HCT116 (cell line): ENCODE measurements at regions not wholly inside any gene's neighbourhood (a gene's known extent, or its start where the extent isn't known, plus 50 kb on each side); places are given as distances from the start of the nearest gene placed in this dataset.

ENCODE experiments used
- ATAC-seq: fragments of 200-7000 bp; cut with Tn5 transposase; 2 replicates; pipeline ENCODE4 v1.9.1; 2020; ENCODE audit warnings: mild to moderate bottlenecking, moderate library complexity
- BruUV-seq: library from RNA; stranded (reverse); fragments of 400-500 nt; replicated peaks from 2 replicates; lab custom pipeline; 2021; lab: Mats Ljungman, UMichigan
- CTCF ChIA-PET: fragments of 300-600 bp; sonication (Branson Sonifier 250); formaldehyde crosslinking; loops from one replicate; lab custom pipeline; 2021; ENCODE audit warnings: antibody characterized with exemption; lab: Charles Lee
- POLR2A ChIA-PET: fragments of 300-600, 350-600 bp; sonication (Branson Sonifier 250); formaldehyde crosslinking; loops from one replicate; lab custom pipeline; 2021; ENCODE audit warnings: antibody characterized with exemption; lab: Charles Lee
- RAD21 ChIA-PET, 2 experiments: fragments of 300-600 bp; sonication (Branson Sonifier 250); formaldehyde crosslinking; loops; one replicate each; lab custom pipeline; 2023; ENCODE audit warnings: low total read pairs in 2 of 2; ENCODE audit not compliant: uncharacterized antibody in 2 of 2, unreplicated experiment in 2 of 2, low non-redundant PET in 1 of 2; lab: Charles Lee
- DNase-seq: peaks from one replicate; pipeline ENCODE4 v3.0.0-alpha.2; 2010; ENCODE audit warnings: low read depth, low spot score
- H2AFZ ChIP-seq: fragments of 200-600 bp; shearing (Covaris generic), sonication (generic); 2 replicates; pipeline ENCODE4 v1.6.1; 2017; ENCODE audit warnings: low read depth, mixed run types, mixed read lengths, antibody characterized with exemption, low read length; ENCODE audit not compliant: poor library complexity, severe bottlenecking
- H3K27ac ChIP-seq: 2 replicates; pipeline ENCODE4 v1.5.1; 2012; ENCODE audit warnings: low read depth, low read length
- H3K27me3 ChIP-seq: fragments of 200-600 bp; sonication (generic); 2 replicates; pipeline ENCODE4 v1.6.1; 2016; ENCODE audit warnings: mixed run types, low read length, mixed read lengths; ENCODE audit not compliant: insufficient read depth
- H3K36me3 ChIP-seq, 2 experiments: fragments of 200-500 bp in 1 of 2; fragments of 200-600 bp in 1 of 2; sonication (Bioruptor generic) in 1 of 2; sonication (generic) in 1 of 2; 2 replicates each; pipeline versions ENCODE4 v1.5.1 to v1.6.1; 2014 to 2016; ENCODE audit warnings: low read length in 2 of 2, inconsistent platforms in 1 of 2, mixed read lengths in 1 of 2, mixed run types in 1 of 2; ENCODE audit not compliant: insufficient read depth in 2 of 2, control insufficient read depth in 1 of 2
- H3K4me1 ChIP-seq, 2 experiments: fragments of 200-600 bp in 1 of 2; sonication (generic) in 1 of 2; 2 replicates each; pipeline versions ENCODE4 v1.5.1 to v1.6.1; 2012 to 2017; ENCODE audit warnings: low read length in 2 of 2, inconsistent platforms in 1 of 2, mild to moderate bottlenecking in 1 of 2, mixed read lengths in 1 of 2, mixed run types in 1 of 2, moderate library complexity in 1 of 2; ENCODE audit not compliant: insufficient read depth in 2 of 2, control insufficient read depth in 1 of 2
- H3K4me2 ChIP-seq: fragments of 200-600 bp; sonication (generic); 2 replicates; pipeline ENCODE4 v1.6.1; 2017; ENCODE audit warnings: mixed run types, low read length, mixed read lengths
- H3K4me3 ChIP-seq, 2 experiments: fragments of 200-600 bp in 1 of 2; sonication (generic) in 1 of 2; replicated peaks in 1 of 2; 2 replicates each; pipeline ENCODE4 v1.5.1; 2011 to 2016; ENCODE audit warnings: low read length in 2 of 2, control low read depth in 1 of 2, low read depth in 1 of 2, mild to moderate bottlenecking in 1 of 2, mixed read lengths in 1 of 2, mixed run types in 1 of 2
- H3K79me2 ChIP-seq: fragments of 200-600 bp; sonication (generic); 2 replicates; pipeline ENCODE4 v1.6.1; 2017; ENCODE audit warnings: mild to moderate bottlenecking, mixed run types, low read length, moderate library complexity, mixed read lengths; ENCODE audit not compliant: insufficient read depth
- H3K9ac ChIP-seq: fragments of 200-600 bp; sonication (generic); 2 replicates; pipeline ENCODE4 v1.6.1; 2016; ENCODE audit warnings: low read length, mixed read lengths
- H3K9me2 ChIP-seq: fragments of 200-600 bp; sonication (generic), shearing (Covaris generic); 2 replicates; pipeline ENCODE4 v1.6.1; 2017; ENCODE audit warnings: mixed run types, mild to moderate bottlenecking, moderate library complexity; ENCODE audit not compliant: insufficient read depth
- H3K9me3 ChIP-seq, 2 experiments: fragments of 200-500 bp in 1 of 2; fragments of 200-600 bp in 1 of 2; sonication (Bioruptor generic) in 1 of 2; sonication (generic) in 1 of 2; 2 replicates each; pipeline ENCODE4 v1.6.1; 2014 to 2017; ENCODE audit warnings: low read length in 2 of 2, mixed read lengths in 2 of 2, inconsistent platforms in 1 of 2, low read depth in 1 of 2, mild to moderate bottlenecking in 1 of 2, mixed run types in 1 of 2, moderate library complexity in 1 of 2; ENCODE audit not compliant: control insufficient read depth in 1 of 2, insufficient read depth in 1 of 2
- H4K20me1 ChIP-seq: fragments of 200-600 bp; sonication (generic), shearing (Covaris generic); 2 replicates; pipeline ENCODE4 v1.6.1; 2017; ENCODE audit warnings: mixed run types, mild to moderate bottlenecking, moderate library complexity; ENCODE audit not compliant: insufficient read depth
- ATF3 ChIP-seq: IDR thresholded peaks from 2 replicates; pipeline ENCODE4 v1.6.1; 2012
- CBX3 ChIP-seq: IDR thresholded peaks from 2 replicates; pipeline ENCODE4 v1.6.1; 2012; ENCODE audit warnings: low read depth
- CEBPB ChIP-seq: IDR thresholded peaks from 2 replicates; pipeline ENCODE4 v1.6.1; 2012; ENCODE audit warnings: low read depth
- CTCF ChIP-seq, 3 experiments: fragments of 200-600 bp in 1 of 3; sonication (generic) in 1 of 3; IDR thresholded peaks in 2 of 3; conservative IDR thresholded peaks in 1 of 3; 2 replicates each; pipeline ENCODE4 v1.5.1; 2012 to 2017; ENCODE audit warnings: low read depth in 2 of 3, low read length in 2 of 3, antibody characterized with exemption in 1 of 3, borderline replicate concordance in 1 of 3, control low read depth in 1 of 3, mild to moderate bottlenecking in 1 of 3, mixed read lengths in 1 of 3, mixed run types in 1 of 3, moderate library complexity in 1 of 3; ENCODE audit not compliant: insufficient read depth in 1 of 3
- ELF1 ChIP-seq: IDR thresholded peaks from 2 replicates; pipeline ENCODE4 v1.6.1; 2012; ENCODE audit warnings: low read depth, borderline replicate concordance
- EZH2phosphoT487 ChIP-seq: fragments of 200-600 bp; IDR thresholded peaks from 2 replicates; pipeline ENCODE4 v1.6.1; 2018; ENCODE audit warnings: antibody characterized with exemption, borderline replicate concordance
- FOSL1 ChIP-seq: IDR thresholded peaks from 2 replicates; pipeline ENCODE4 v1.6.1; 2012; ENCODE audit warnings: low read depth
- JUND ChIP-seq: IDR thresholded peaks from 2 replicates; pipeline ENCODE4 v1.6.1; 2012
- POLR2A ChIP-seq: IDR thresholded peaks from 2 replicates; pipeline ENCODE4 v1.7.0; 2011; ENCODE audit warnings: borderline replicate concordance; ENCODE audit not compliant: insufficient read depth, insufficient read length; ENCODE audit errors: extremely low read depth
- POLR2AphosphoS5 ChIP-seq: IDR thresholded peaks from 2 replicates; pipeline ENCODE4 v1.6.1; 2011; ENCODE audit warnings: mild to moderate bottlenecking, low read depth, low read length, moderate library complexity
- RAD21 ChIP-seq: IDR thresholded peaks from 2 replicates; pipeline ENCODE4 v1.6.1; 2012; ENCODE audit warnings: low read depth, mild to moderate bottlenecking
- SIN3A ChIP-seq: IDR thresholded peaks from 2 replicates; pipeline ENCODE4 v1.6.1; 2012; ENCODE audit warnings: low read depth
- SP1 ChIP-seq: IDR thresholded peaks from 2 replicates; pipeline ENCODE4 v1.6.1; 2012; ENCODE audit warnings: low read depth
- TCF7L2 ChIP-seq: IDR thresholded peaks from 2 replicates; pipeline ENCODE4 v1.7.0; 2011; ENCODE audit warnings: borderline replicate concordance, inconsistent platforms; ENCODE audit not compliant: insufficient read depth, insufficient read length; ENCODE audit errors: extremely low read depth
- YY1 ChIP-seq: IDR thresholded peaks from 2 replicates; pipeline ENCODE4 v1.6.1; 2011; ENCODE audit warnings: low read length, low read depth, moderate library complexity, mild to moderate bottlenecking; ENCODE audit not compliant: insufficient replicate concordance; ENCODE audit errors: extremely low read depth
- ZBTB33 ChIP-seq: IDR thresholded peaks from 2 replicates; pipeline ENCODE4 v1.6.1; 2011; ENCODE audit warnings: mild to moderate bottlenecking, low read length, moderate library complexity; ENCODE audit not compliant: insufficient replicate concordance; ENCODE audit errors: extremely low read depth
- ZFX ChIP-seq: fragments of 450-650 bp; IDR thresholded peaks from 2 replicates; pipeline ENCODE4 v1.6.1; 2017
- ZNF274 ChIP-seq: fragments of 200-500 bp; sonication (Bioruptor generic); IDR thresholded peaks from 2 replicates; pipeline ENCODE4 v1.6.1; 2014; ENCODE audit warnings: mild to moderate bottlenecking, low read depth, low read length, inconsistent platforms
- intact Hi-C: fragments of 100-400 bp; cut with micrococcal nuclease; formaldehyde crosslinking; loops from 2 replicates; pipeline ENCODE4 v1.10.0; 2022

- Histone ChIP-seq H3K4me2 (no peak overlapping the region), H3K4me3 (no peak overlapping the region), H3K4me1 (no peaks in the 10 kb centered on the region), H2AFZ (no peak overlapping the region), H3K79me2 (no peaks in the 10 kb centered on the region), H3K9ac (no peak overlapping the region), H3K27ac (no peak overlapping the region), H3K27me3 (peaks cover 11% of the 10 kb centered on the region), H3K9me2 (no peaks in the 10 kb centered on the region), H3K9me3 (no peaks in the 10 kb centered on the region), H3K36me3 (no peaks in the 10 kb centered on the region), H4K20me1 (no peaks in the 10 kb centered on the region)
- intact Hi-C loops: no loop called here
- TF ChIP-seq SP1 (no peak), CEBPB (no peak), ZFX (no peak), RAD21 (no peak), JUND (no peak), FOSL1 (no peak), POLR2AphosphoS5 (no peak), CTCF (IDR thresholded peaks at IDR 0.05 in 2 of 3, conservative IDR thresholded peaks at IDR 0.05 in 1 of 3; ENCODE audit: borderline replicate concordance in 1 of 3, insufficient read depth in 1 of 3, low read depth in 2 of 3, low read length in 2 of 3) (no peak), ELF1 (no peak), ATF3 (no peak), ZBTB33 (no peak), ZNF274 (no peak), TCF7L2 (no peak), EZH2phosphoT487 (no peak), POLR2A (no peak), YY1 (no peak), CBX3 (no peak), SIN3A (no peak)
- BruUV-seq: no TSS peak
- ChIA-PET POLR2A (no interaction called here), CTCF (no interaction called here), RAD21 (no interaction called here)
- ATAC-seq (no peak), DNase-seq (no peak)
Measured at GRCh38 chr17:5899496-5900195, 170.5 kb upstream of the WSCD1 start.
